Neuron (in vitro differentiated cells): ENCODE measurements at regions not wholly inside any gene's neighbourhood (a gene's known extent, or its start where the extent isn't known, plus 50 kb on each side); places are given as distances from the start of the nearest gene placed in this dataset.

Experiments used
- H2AFZ ChIP-seq: one replicate; pipeline ENCODE4 v1.6.1; 2013; ENCODE audit warnings: low read depth, mild to moderate bottlenecking, inconsistent platforms, low read length, moderate library complexity
- H3K27me3 ChIP-seq: one replicate; pipeline ENCODE4 v1.6.1; 2013; ENCODE audit warnings: low read length; ENCODE audit not compliant: insufficient read depth
- H3K36me3 ChIP-seq: one replicate; pipeline ENCODE4 v1.6.1; 2013; ENCODE audit warnings: low read length; ENCODE audit not compliant: insufficient read depth
- H3K4me1 ChIP-seq: one replicate; pipeline ENCODE4 v1.6.1; 2013; ENCODE audit warnings: low read length; ENCODE audit not compliant: insufficient read depth
- H3K4me3 ChIP-seq: 2 replicates; pipeline ENCODE4 v1.5.1; 2013; ENCODE audit warnings: mild to moderate bottlenecking, low read length, moderate library complexity
- H3K9me3 ChIP-seq: one replicate; pipeline ENCODE4 v1.6.1; 2013; ENCODE audit warnings: low read length

- Histone ChIP-seq H3K4me1 (no peaks in the 10 kb centered on the region), H3K27me3 (no peaks in the 10 kb centered on the region), H2AFZ (no peak overlapping the region), H3K9me3 (peaks cover 2% of the 10 kb centered on the region), H3K36me3 (no peaks in the 10 kb centered on the region), H3K4me3 (no peak overlapping the region)
Measured at GRCh38 chr1:80250573-80251168, 1244.1 kb upstream of the ADGRL4 start.

- Histone ChIP-seq H3K36me3 (no peaks in the 10 kb centered on the region), H3K9me3 (peaks cover 2% of the 10 kb centered on the region), H2AFZ (no peak overlapping the region), H3K4me1 (no peaks in the 10 kb centered on the region), H3K27me3 (no peaks in the 10 kb centered on the region), H3K4me3 (no peak overlapping the region)
Measured at GRCh38 chr1:80249699-80250098, 1243.2 kb upstream of the ADGRL4 start.

- Histone ChIP-seq H3K4me1 (no peaks in the 10 kb centered on the region), H3K36me3 (no peaks in the 10 kb centered on the region), H2AFZ (no peak overlapping the region), H3K27me3 (no peaks in the 10 kb centered on the region), H3K9me3 (peaks cover 2% of the 10 kb centered on the region), H3K4me3 (no peak overlapping the region)
Measured at GRCh38 chr1:80248886-80249285, 1242.4 kb upstream of the ADGRL4 start.

GRCh38 chr1:80245813-80246212 lies 1239.3 kb upstream of the ADGRL4 start:
- no peak overlapping the region for H2AFZ ChIP-seq
- H3K9me3 ChIP-seq: peaks cover 2% of the 10 kb centered on the region
- H3K27me3 ChIP-seq: no peaks in the 10 kb centered on the region
- no peaks in the 10 kb centered on the region for H3K36me3 ChIP-seq
- H3K4me3 ChIP-seq: no peak overlapping the region
- H3K4me1 ChIP-seq: no peaks in the 10 kb centered on the region

GRCh38 chr1:80244372-80244771 lies 1237.8 kb upstream of the ADGRL4 start:
- H3K9me3 ChIP-seq: no peaks in the 10 kb centered on the region
- no peaks in the 10 kb centered on the region for H3K36me3 ChIP-seq
- no peak overlapping the region for H2AFZ ChIP-seq
- H3K4me1 ChIP-seq: no peaks in the 10 kb centered on the region
- no peaks in the 10 kb centered on the region for H3K27me3 ChIP-seq
- no peak overlapping the region for H3K4me3 ChIP-seq

GRCh38 chr1:80241566-80241965 lies 1235.0 kb upstream of the ADGRL4 start:
- H2AFZ ChIP-seq: no peak overlapping the region
- H3K9me3 ChIP-seq: no peaks in the 10 kb centered on the region
- H3K4me3 ChIP-seq: no peak overlapping the region
- H3K36me3 ChIP-seq: no peaks in the 10 kb centered on the region
- no peaks in the 10 kb centered on the region for H3K27me3 ChIP-seq
- no peaks in the 10 kb centered on the region for H3K4me1 ChIP-seq

- no peaks in the 10 kb centered on the region for H3K9me3 ChIP-seq
- H3K27me3 ChIP-seq: no peaks in the 10 kb centered on the region
- H3K36me3 ChIP-seq: no peaks in the 10 kb centered on the region
- no peaks in the 10 kb centered on the region for H3K4me1 ChIP-seq
- H3K4me3 ChIP-seq: no peak overlapping the region
- H2AFZ ChIP-seq: no peak overlapping the region
Measured at GRCh38 chr1:80225510-80225909, 1219.0 kb upstream of the ADGRL4 start.

- Histone ChIP-seq H3K4me1 (peaks cover 4% of the 10 kb centered on the region), H2AFZ (no peak overlapping the region), H3K4me3 (no peak overlapping the region)
Measured at GRCh38 chr1:80221319-80221718, 1214.8 kb upstream of the ADGRL4 start.

GRCh38 chr1:80218112-80218511 lies 1211.6 kb upstream of the ADGRL4 start:
- Histone ChIP-seq H3K4me3 (no peak overlapping the region), H3K9me3 (no peaks in the 10 kb centered on the region), H3K36me3 (no peaks in the 10 kb centered on the region), H3K4me1 (peaks cover 4% of the 10 kb centered on the region), H3K27me3 (no peaks in the 10 kb centered on the region), H2AFZ (no peak overlapping the region)

More at GRCh38 chr1:80221319-80221718, 1214.8 kb upstream of the ADGRL4 start:
- Histone ChIP-seq H3K9me3 (no peaks in the 10 kb centered on the region), H3K27me3 (no peaks in the 10 kb centered on the region), H3K36me3 (no peaks in the 10 kb centered on the region)

- Histone ChIP-seq H3K4me3 (no peak overlapping the region), H3K36me3 (no peaks in the 10 kb centered on the region), H3K9me3 (no peaks in the 10 kb centered on the region), H3K4me1 (peaks cover 4% of the 10 kb centered on the region), H3K27me3 (no peaks in the 10 kb centered on the region), H2AFZ (no peak overlapping the region)
Measured at GRCh38 chr1:80217377-80217986, 1211.0 kb upstream of the ADGRL4 start.

- no peak overlapping the region for H3K4me3 ChIP-seq
- H3K27me3 ChIP-seq: no peaks in the 10 kb centered on the region
- no peaks in the 10 kb centered on the region for H3K36me3 ChIP-seq
- no peak overlapping the region for H2AFZ ChIP-seq
- H3K4me1 ChIP-seq: peaks cover 4% of the 10 kb centered on the region
- no peaks in the 10 kb centered on the region for H3K9me3 ChIP-seq
Measured at GRCh38 chr1:80214888-80215540, 1208.5 kb upstream of the ADGRL4 start.

GRCh38 chr1:80212948-80213347 lies 1206.4 kb upstream of the ADGRL4 start:
- Histone ChIP-seq H3K4me1 (peaks cover 4% of the 10 kb centered on the region), H3K36me3 (no peaks in the 10 kb centered on the region), H3K27me3 (no peaks in the 10 kb centered on the region), H3K9me3 (no peaks in the 10 kb centered on the region), H3K4me3 (no peak overlapping the region), H2AFZ (no peak overlapping the region)

GRCh38 chr1:80211691-80212380 lies 1205.3 kb upstream of the ADGRL4 start:
- no peak overlapping the region for H2AFZ ChIP-seq
- no peak overlapping the region for H3K4me3 ChIP-seq
- H3K4me1 ChIP-seq: no peaks in the 10 kb centered on the region
- no peaks in the 10 kb centered on the region for H3K36me3 ChIP-seq
- H3K27me3 ChIP-seq: no peaks in the 10 kb centered on the region
- H3K9me3 ChIP-seq: no peaks in the 10 kb centered on the region
